Smooth muscle cell (in vitro differentiated cells): ENCODE measurements at regions not wholly inside any gene's neighbourhood (a gene's known extent, or its start where the extent isn't known, plus 50 kb on each side); places are given as distances from the start of the nearest gene placed in this dataset.

Experiments used
- DNase-seq: peaks from one replicate; lab custom pipeline; 2025; ENCODE audit not compliant: unreplicated experiment; lab: John Stamatoyannopoulos, UW
- H2AFZ ChIP-seq: fragments of 200-600 bp; sonication (generic); 2 replicates; pipeline ENCODE4 v1.6.0; 2016; ENCODE audit warnings: antibody characterized with exemption, low read depth, mild to moderate bottlenecking
- H3F3A ChIP-seq: fragments of 200-600 bp; sonication (generic); 2 replicates; pipeline ENCODE4 v1.6.0; 2017; ENCODE audit warnings: antibody characterized with exemption, low read depth
- H3K27ac ChIP-seq: fragments of 200-600 bp; sonication (generic); 2 replicates; pipeline ENCODE4 v1.5.1; 2016; ENCODE audit warnings: low read depth, mild to moderate bottlenecking
- H3K27me3 ChIP-seq: fragments of 200-600 bp; sonication (generic); 2 replicates; pipeline ENCODE4 v1.6.1; 2016; ENCODE audit warnings: low read depth, mild to moderate bottlenecking
- H3K36me3 ChIP-seq: fragments of 200-600 bp; sonication (generic); 2 replicates; pipeline ENCODE4 v1.5.1; 2016; ENCODE audit warnings: low read depth
- H3K4me1 ChIP-seq: fragments of 200-600 bp; sonication (generic); 2 replicates; pipeline ENCODE4 v1.5.1; 2016; ENCODE audit warnings: low read depth
- H3K4me2 ChIP-seq: fragments of 200-600 bp; sonication (generic); 2 replicates; pipeline ENCODE4 v1.6.0; 2016; ENCODE audit warnings: mild to moderate bottlenecking
- H3K4me3 ChIP-seq: fragments of 200-600 bp; sonication (generic); 2 replicates; pipeline ENCODE4 v1.5.1; 2016; ENCODE audit warnings: mild to moderate bottlenecking
- H3K79me2 ChIP-seq: fragments of 200-600 bp; sonication (generic); 2 replicates; pipeline ENCODE4 v1.6.0; 2016; ENCODE audit warnings: low read depth, mild to moderate bottlenecking
- H3K9ac ChIP-seq: fragments of 200-600 bp; sonication (generic); 2 replicates; pipeline ENCODE4 v1.6.0; 2016; ENCODE audit warnings: low read depth
- H3K9me3 ChIP-seq: fragments of 200-600 bp; sonication (generic); replicated peaks from 2 replicates; pipeline ENCODE4 v1.5.1; 2016; ENCODE audit warnings: low read depth
- H4K20me1 ChIP-seq: fragments of 200-600 bp; sonication (generic); 2 replicates; pipeline ENCODE4 v1.6.0; 2016; ENCODE audit warnings: low read depth
- WGBS: methylation state at CpG from one replicate; pipeline ENCODE4 v1.1.7; 2016; ENCODE audit warnings: low lambda C conversion rate; 5-methylcytosine and 5-hydroxymethylcytosine counted together
- TF ChIP-seq, protein P1 (sequence below): fragments of 200-600 bp; sonication (generic); IDR thresholded peaks from 2 replicates; pipeline ENCODE4 v1.5.1; 2017; ENCODE audit warnings: borderline replicate concordance, mild to moderate bottlenecking, antibody characterized with exemption; ENCODE audit not compliant: insufficient read depth, poor library complexity, severe bottlenecking

DNA sequence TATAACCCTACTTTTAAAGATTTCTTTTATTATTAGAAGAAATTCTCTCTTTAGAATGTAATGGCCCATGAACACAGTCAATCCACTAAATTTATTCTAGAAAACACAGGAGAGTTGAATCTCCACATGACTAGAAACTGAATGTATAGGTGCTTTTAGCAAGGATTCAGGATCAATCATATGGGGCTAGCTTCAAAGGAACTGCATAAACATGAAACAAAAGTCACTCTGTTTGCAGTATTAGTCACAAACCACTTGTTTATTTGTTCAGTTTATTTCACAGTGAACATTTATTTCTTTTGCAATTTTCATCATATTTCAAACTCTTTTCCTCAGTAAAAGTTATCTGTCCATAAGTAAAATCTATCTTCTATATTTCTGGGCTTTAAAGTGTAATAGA, 1604.6 kb downstream of the PCDH18 start:
- H2AFZ ChIP-seq: no peak overlapping the region
- no peak overlapping the region for H3K4me2 ChIP-seq
- H3K27me3 ChIP-seq: no peaks in the 10 kb centered on the region
- no peaks in the 10 kb centered on the region for H4K20me1 ChIP-seq
- no peak overlapping the region for H3K9ac ChIP-seq
- H3K36me3 ChIP-seq: no peaks in the 10 kb centered on the region
- no peaks in the 10 kb centered on the region for H3K9me3 ChIP-seq
- no peak overlapping the region for H3K27ac ChIP-seq
- no peak for DNase-seq
- H3K4me3 ChIP-seq: no peak overlapping the region
- TF ChIP-seq, protein P1, sequence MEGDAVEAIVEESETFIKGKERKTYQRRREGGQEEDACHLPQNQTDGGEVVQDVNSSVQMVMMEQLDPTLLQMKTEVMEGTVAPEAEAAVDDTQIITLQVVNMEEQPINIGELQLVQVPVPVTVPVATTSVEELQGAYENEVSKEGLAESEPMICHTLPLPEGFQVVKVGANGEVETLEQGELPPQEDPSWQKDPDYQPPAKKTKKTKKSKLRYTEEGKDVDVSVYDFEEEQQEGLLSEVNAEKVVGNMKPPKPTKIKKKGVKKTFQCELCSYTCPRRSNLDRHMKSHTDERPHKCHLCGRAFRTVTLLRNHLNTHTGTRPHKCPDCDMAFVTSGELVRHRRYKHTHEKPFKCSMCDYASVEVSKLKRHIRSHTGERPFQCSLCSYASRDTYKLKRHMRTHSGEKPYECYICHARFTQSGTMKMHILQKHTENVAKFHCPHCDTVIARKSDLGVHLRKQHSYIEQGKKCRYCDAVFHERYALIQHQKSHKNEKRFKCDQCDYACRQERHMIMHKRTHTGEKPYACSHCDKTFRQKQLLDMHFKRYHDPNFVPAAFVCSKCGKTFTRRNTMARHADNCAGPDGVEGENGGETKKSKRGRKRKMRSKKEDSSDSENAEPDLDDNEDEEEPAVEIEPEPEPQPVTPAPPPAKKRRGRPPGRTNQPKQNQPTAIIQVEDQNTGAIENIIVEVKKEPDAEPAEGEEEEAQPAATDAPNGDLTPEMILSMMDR: no peak
- no peaks in the 10 kb centered on the region for H3K79me2 ChIP-seq
- H3K4me1 ChIP-seq: no peaks in the 10 kb centered on the region
- H3F3A ChIP-seq: no peaks in the 10 kb centered on the region

DNA sequence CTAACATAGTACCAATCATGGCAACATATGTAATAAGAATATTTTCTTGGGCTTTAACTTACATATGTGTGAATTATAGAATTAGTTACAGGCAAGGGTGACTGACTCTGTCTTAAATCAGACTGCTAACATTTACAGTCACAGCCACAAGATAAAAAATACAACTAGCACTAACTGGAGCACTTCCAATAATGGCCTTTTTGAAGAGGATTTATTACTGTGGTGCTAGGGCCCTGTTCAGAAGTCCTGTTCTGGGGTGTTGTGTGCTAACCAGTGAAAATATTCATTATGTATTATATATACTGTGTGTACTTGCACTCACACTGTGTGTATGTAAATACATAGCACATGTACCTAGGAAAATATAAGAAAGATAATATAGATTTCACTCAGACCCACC, 1611.2 kb downstream of the PCDH18 start:
- Histone ChIP-seq H3K4me3 (no peak overlapping the region), H3K4me1 (no peaks in the 10 kb centered on the region), H3F3A (no peaks in the 10 kb centered on the region), H2AFZ (no peak overlapping the region), H3K4me2 (no peak overlapping the region), H3K27me3 (no peaks in the 10 kb centered on the region), H3K9me3 (no peaks in the 10 kb centered on the region), H4K20me1 (no peaks in the 10 kb centered on the region), H3K27ac (no peak overlapping the region), H3K79me2 (no peaks in the 10 kb centered on the region), H3K36me3 (no peaks in the 10 kb centered on the region), H3K9ac (no peak overlapping the region)
- DNase-seq: no peak
- TF ChIP-seq, protein P1: no peak

DNA sequence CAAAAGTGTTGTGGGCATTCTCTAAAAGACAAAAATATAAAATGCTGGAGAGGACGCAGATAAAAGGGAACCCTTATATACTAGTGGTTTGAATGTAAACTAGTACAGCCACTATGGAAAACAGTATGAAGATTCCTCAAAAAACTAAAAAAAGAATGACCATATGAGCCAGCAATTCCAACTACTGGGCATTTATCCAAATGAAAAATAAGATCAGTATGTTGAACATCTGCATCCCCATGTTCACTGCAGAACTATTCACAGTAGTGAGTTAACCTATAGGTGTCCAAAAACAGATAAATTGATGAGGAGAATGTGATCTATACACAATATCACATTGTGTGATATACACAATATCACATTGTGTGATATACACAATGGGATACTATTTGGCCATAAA, 1615.3 kb downstream of the PCDH18 start:
- H3K79me2 ChIP-seq: no peaks in the 10 kb centered on the region
- H3K9ac ChIP-seq: no peak overlapping the region
- H3K27me3 ChIP-seq: no peaks in the 10 kb centered on the region
- H3K27ac ChIP-seq: no peak overlapping the region
- H3K36me3 ChIP-seq: no peaks in the 10 kb centered on the region
- H3K9me3 ChIP-seq: no peaks in the 10 kb centered on the region
- WGBS: 92% methylated on average over 1 of the region's 1 CpG
- H4K20me1 ChIP-seq: no peaks in the 10 kb centered on the region
- DNase-seq: no peak
- H3K4me2 ChIP-seq: no peak overlapping the region
- H2AFZ ChIP-seq: no peak overlapping the region
- no peaks in the 10 kb centered on the region for H3F3A ChIP-seq
- no peak overlapping the region for H3K4me3 ChIP-seq
- TF ChIP-seq, protein P1: no peak
- no peaks in the 10 kb centered on the region for H3K4me1 ChIP-seq

DNA sequence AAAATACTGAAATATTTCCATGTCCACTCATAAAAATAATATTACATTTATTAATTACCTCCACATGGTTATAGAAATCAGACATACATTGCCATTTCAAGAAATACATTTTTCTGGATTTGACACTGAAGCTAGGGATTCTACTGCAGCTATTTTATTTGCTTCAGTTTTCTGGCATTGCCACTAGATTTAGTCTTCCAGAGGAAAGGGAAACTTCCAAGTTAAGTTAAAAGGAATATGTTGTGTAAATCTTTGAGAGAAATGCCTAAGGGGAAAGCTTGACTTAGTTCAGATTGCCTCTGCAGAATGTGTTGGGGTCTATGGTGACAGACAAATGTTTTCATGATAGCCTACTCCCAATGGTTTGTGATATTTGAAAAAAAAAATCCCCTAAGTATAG, 1631.3 kb downstream of the PCDH18 start:
- Histone ChIP-seq H3K79me2 (no peaks in the 10 kb centered on the region), H3K27me3 (no peaks in the 10 kb centered on the region), H3K4me3 (no peak overlapping the region), H3K4me1 (no peaks in the 10 kb centered on the region), H3K9ac (no peak overlapping the region), H3K36me3 (no peaks in the 10 kb centered on the region), H2AFZ (no peak overlapping the region), H3K4me2 (no peak overlapping the region), H3F3A (no peaks in the 10 kb centered on the region), H3K27ac (no peak overlapping the region), H3K9me3 (no peaks in the 10 kb centered on the region), H4K20me1 (no peaks in the 10 kb centered on the region)
- DNase-seq: no peak
- TF ChIP-seq, protein P1: no peak
